ENCODE measurements at regions not wholly inside any gene's neighbourhood (a gene's known extent, or its start where the extent isn't known, plus 50 kb on each side); places are given as distances from the start of the nearest gene placed in this dataset.

GRCh38 chr17:77393274-77393600 lies 252.5 kb downstream of the SEC14L1 start:
- POLR2A ChIA-PET: interaction anchor here (2.0 kb wide), 1 partner anchor 19 kb away, joined by 7 read pairs; no protein-coding TSS in a partner anchor

GRCh38 chr17:77393867-77394539 lies 253.2 kb downstream of the SEC14L1 start:
- no peak overlapping the region for H3K4me3 ChIP-seq (ENCODE audit: low read depth, low read length)
- TF ChIP-seq CTCF (IDR thresholded peaks at IDR 0.05; ENCODE audit: insufficient read depth, low read length, missing control alignments): no peak
- CTCF ChIA-PET: interaction anchor here (0.9 to 1.2 kb wide), 3 partner anchors 11 to 64 kb away, joined by 3 read pairs; no protein-coding TSS in a partner anchor
- POLR2A ChIA-PET: no interaction called here
- DNase-seq (ENCODE audit: low read depth, low spot score): no peak

More at GRCh38 chr17:77393274-77393600, 252.5 kb downstream of the SEC14L1 start:
- H3K4me3 ChIP-seq (ENCODE audit: low read depth, low read length): no peak overlapping the region
- DNase-seq (ENCODE audit: low read depth, low spot score): no peak
- no peak for TF ChIP-seq CTCF (IDR thresholded peaks at IDR 0.05; ENCODE audit: insufficient read depth, low read length, missing control alignments)
- CTCF ChIA-PET: interaction anchor here (0.9 to 1.1 kb wide), 2 partner anchors 22 to 36 kb away, joined by 3 to 4 read pairs; no protein-coding TSS in a partner anchor

GRCh38 chr17:77394540-77395295 lies 253.9 kb downstream of the SEC14L1 start:
- no peak overlapping the region for H3K4me3 ChIP-seq (ENCODE audit: low read depth, low read length)
- CTCF ChIA-PET: interaction anchor here (1.1 to 1.2 kb wide), 2 partner anchors 12 to 65 kb away, joined by 3 read pairs; no protein-coding TSS in a partner anchor
- POLR2A ChIA-PET: no interaction called here
- DNase-seq (ENCODE audit: low read depth, low spot score): no peak
- no peak for TF ChIP-seq CTCF (IDR thresholded peaks at IDR 0.05; ENCODE audit: insufficient read depth, low read length, missing control alignments)

GRCh38 chr17:77395501-77396048 lies 254.8 kb downstream of the SEC14L1 start:
- ChIA-PET POLR2A (no interaction called here), CTCF (no interaction called here)
- DNase-seq (ENCODE audit: low read depth, low spot score): no peak
- no peak for TF ChIP-seq CTCF (IDR thresholded peaks at IDR 0.05; ENCODE audit: insufficient read depth, low read length, missing control alignments)
- no peak overlapping the region for H3K4me3 ChIP-seq (ENCODE audit: low read depth, low read length)

GRCh38 chr17:77396610-77397009 lies 255.8 kb downstream of the SEC14L1 start:
- POLR2A ChIA-PET: no interaction called here
- peak; percentile 55 for DNase-seq (ENCODE audit: low read depth, low spot score)
- CTCF ChIA-PET: interaction anchor here (0.9 kb wide), 1 partner anchor 65 kb away, joined by 4 read pairs; no protein-coding TSS in a partner anchor
- H3K4me3 ChIP-seq (ENCODE audit: low read depth, low read length): no peak overlapping the region
- no peak for TF ChIP-seq CTCF (IDR thresholded peaks at IDR 0.05; ENCODE audit: insufficient read depth, low read length, missing control alignments)

- DNase-seq (ENCODE audit: low read depth, low spot score): no peak
- POLR2A ChIA-PET: no interaction called here
- no peak overlapping the region for H3K4me3 ChIP-seq (ENCODE audit: low read depth, low read length)
- CTCF ChIA-PET: interaction anchor here (3.1 to 6.4 kb wide), 2 partner anchors 31 to 96 kb away, joined by 24 to 42 read pairs; no protein-coding TSS in a partner anchor
- TF ChIP-seq CTCF (IDR thresholded peaks at IDR 0.05; ENCODE audit: insufficient read depth, low read length, missing control alignments): no peak
These were observed 257.5 kb downstream of the SEC14L1 start for GRCh38 chr17:77398274-77398673.

All from AG04449 (cell line).